Activated naive CD8-positive, alpha-beta T cell treated with anti-CD3 and anti-CD28 coated beads for 36 hours (primary cell): ENCODE measurements at regions not wholly inside any gene's neighbourhood (a gene's known extent, or its start where the extent isn't known, plus 50 kb on each side); places are given as distances from the start of the nearest gene placed in this dataset.
A peak's percentile ranks its signal among the peaks of the same experiment; 100 is the strongest.
"Not testable (repeated sequence)": the region's sequence is repeated elsewhere in the genome, so short reads cannot be mapped to it uniquely, and the experiment has no call there.

Experiments used
- DNase-seq: peaks from one replicate; pipeline ENCODE4 v3.0.0; 2021
- H3K27ac Mint-ChIP-seq: one replicate; pipeline ENCODE4 v1.8.0; 2022; ENCODE audit warnings: mild to moderate bottlenecking, moderate library complexity, mixed read lengths
- H3K27me3 Mint-ChIP-seq: one replicate; pipeline ENCODE4 v1.8.0; 2022; ENCODE audit warnings: mild to moderate bottlenecking, mixed read lengths
- H3K36me3 Mint-ChIP-seq: one replicate; pipeline ENCODE4 v1.8.0; 2021; ENCODE audit warnings: mild to moderate bottlenecking, mixed read lengths
- H3K4me1 Mint-ChIP-seq: one replicate; pipeline ENCODE4 v1.8.0; 2021; ENCODE audit warnings: mixed read lengths
- H3K4me3 Mint-ChIP-seq: one replicate; pipeline ENCODE4 v1.8.0; 2022; ENCODE audit warnings: mild to moderate bottlenecking, moderate library complexity, mixed read lengths
- H3K9me3 Mint-ChIP-seq: one replicate; pipeline ENCODE4 v1.8.0; 2022; ENCODE audit warnings: mixed read lengths

DNA sequence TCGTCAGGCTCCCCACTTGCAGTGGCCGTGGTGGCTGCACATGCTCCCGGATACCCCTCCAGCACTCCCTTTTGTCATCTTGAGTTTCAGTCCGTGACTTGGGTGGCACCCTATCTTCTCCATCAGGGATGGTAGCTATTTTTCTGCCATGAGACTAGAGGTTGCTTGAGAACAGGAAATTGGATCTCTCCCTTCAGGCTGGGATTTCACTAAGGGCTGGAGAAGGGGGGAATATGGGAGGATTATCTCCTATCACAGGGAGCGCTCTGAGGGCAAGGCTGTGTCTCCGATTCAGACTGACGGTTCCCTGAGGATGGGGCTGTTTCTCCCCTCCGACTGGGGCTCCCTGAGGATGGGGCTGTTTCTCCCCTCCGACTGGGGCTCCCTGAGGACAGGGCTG, 123.1 kb downstream of the MRPL14 start:
- no peak overlapping the region for H3K27ac Mint-ChIP-seq
- no peaks in the 10 kb centered on the region for H3K9me3 Mint-ChIP-seq
- peaks cover 42% of the 10 kb centered on the region for H3K27me3 Mint-ChIP-seq
- H3K4me1 Mint-ChIP-seq, result peaks cover 19% of the 10 kb centered on the region
- no peak overlapping the region for H3K4me3 Mint-ChIP-seq
- no peak for DNase-seq
- H3K36me3 Mint-ChIP-seq, result peaks cover 2% of the 10 kb centered on the region

DNA sequence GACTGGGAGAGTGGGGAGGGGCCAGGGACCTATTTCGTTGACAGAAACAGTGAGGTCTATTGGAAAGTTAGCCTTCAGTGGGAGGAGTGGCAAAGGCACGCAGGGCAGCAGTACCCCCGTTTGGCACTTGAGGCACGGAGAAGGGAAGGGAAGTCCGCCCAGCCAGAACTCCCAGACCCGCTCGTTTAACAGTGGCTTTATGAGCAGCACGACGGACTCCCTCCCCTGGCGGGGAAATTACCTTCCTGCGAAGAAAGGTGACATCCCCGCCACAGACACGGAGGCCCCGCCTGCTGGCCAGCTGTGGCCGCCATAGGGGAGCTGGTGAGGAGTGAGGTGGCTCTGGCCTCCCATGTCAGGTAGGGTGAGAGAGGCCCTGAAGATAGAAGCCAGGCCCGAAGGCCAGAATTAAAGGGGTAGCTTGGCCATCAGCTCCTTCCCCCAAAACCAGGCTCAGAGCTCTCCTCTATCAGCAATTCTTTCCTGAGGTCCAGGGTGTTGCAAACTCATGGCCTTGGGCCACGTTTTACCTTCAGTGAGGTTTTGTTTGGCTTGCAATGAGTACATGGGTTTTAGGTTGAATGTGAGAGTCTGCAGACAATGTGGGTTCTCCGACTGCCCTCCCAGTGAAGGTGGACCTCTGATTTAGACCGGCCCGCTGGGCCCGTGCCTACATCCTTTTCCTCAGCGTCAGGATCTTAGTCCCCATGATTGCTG, 123.7 kb downstream of the MRPL14 start:
- H3K27me3 Mint-ChIP-seq, result peaks cover 42% of the 10 kb centered on the region
- peaks cover 2% of the 10 kb centered on the region for H3K36me3 Mint-ChIP-seq
- peaks cover 19% of the 10 kb centered on the region for H3K4me1 Mint-ChIP-seq
- H3K27ac Mint-ChIP-seq, result no peak overlapping the region
- no peaks in the 10 kb centered on the region for H3K9me3 Mint-ChIP-seq
- peak overlapping the region; percentile 52 for H3K4me3 Mint-ChIP-seq
- peak; percentile 29 for DNase-seq

DNA sequence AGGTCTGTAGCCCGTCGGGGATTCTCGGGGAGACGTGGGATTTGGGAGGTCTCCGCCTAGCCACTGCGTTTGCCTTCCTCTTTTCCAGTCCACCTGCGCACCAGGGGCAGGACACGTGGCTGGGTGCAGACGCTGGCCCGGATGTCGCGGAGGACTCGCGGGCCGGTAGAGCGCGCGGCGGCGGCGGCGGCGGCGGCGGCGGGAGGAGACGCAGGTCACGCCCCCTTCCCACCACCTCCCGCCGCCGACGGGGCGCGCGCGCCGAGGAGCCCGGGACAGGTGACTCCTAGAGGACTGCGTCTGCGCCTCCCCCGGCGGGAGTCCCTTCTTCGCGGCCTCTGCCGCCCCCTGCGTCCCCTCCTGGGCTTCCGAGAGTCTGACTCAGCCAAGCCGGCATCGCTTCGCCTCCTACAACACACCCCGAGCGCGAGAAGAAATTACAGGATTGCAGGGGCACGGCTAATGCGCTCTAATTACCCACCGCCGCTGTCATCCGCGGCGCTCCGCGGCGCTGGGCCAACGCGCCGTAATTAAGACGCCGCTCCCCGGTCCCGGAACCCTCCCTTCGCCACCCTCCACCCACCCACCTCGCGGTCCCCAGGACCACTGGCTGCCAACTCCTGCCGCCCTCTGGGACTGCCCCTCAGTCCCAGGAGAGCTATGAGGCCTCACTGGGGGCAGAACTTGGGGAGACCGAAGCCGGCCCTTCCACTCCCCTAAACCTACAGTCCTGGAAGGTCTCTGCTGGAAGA, 124.5 kb downstream of the MRPL14 start:
- no peak overlapping the region for H3K27ac Mint-ChIP-seq
- H3K9me3 Mint-ChIP-seq, result no peaks in the 10 kb centered on the region
- peaks cover 42% of the 10 kb centered on the region for H3K27me3 Mint-ChIP-seq
- peaks cover 2% of the 10 kb centered on the region for H3K36me3 Mint-ChIP-seq
- DNase-seq, result peak; percentile 81
- peak overlapping the region; percentile 52 for H3K4me3 Mint-ChIP-seq
- peaks cover 19% of the 10 kb centered on the region for H3K4me1 Mint-ChIP-seq

DNA sequence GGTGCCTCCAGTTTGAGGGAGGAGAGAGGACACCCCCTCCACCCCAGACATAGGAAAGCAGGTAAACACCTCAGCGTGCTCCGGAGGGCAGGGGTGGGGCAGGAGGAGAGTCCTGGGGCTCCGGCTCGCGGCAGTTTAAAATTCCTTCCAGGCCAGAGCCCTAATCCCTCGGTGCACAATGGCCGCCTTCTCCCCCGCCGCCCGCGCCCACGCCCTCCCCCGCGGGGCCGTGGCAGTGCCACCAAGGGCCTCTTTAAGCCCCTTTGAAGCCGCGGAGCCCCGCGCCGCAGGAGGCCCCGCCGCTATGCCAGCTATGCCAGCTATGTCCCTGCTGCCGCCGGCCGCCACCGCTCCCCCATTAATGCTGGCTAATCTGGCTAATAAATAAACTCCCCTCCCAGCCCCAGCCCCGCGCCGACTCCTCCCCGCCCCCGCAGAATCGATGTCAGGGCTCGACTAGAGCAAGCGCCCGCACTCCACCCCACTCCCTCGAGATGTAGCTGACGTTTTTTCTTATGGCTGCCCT, 125.1 kb downstream of the MRPL14 start:
- no peak overlapping the region for H3K27ac Mint-ChIP-seq
- H3K9me3 Mint-ChIP-seq, result no peaks in the 10 kb centered on the region
- H3K27me3 Mint-ChIP-seq, result peaks cover 42% of the 10 kb centered on the region
- no peak for DNase-seq
- H3K4me1 Mint-ChIP-seq, result peaks cover 19% of the 10 kb centered on the region
- peak overlapping the region; percentile 90 for H3K4me3 Mint-ChIP-seq
- H3K36me3 Mint-ChIP-seq, result peaks cover 2% of the 10 kb centered on the region

DNA sequence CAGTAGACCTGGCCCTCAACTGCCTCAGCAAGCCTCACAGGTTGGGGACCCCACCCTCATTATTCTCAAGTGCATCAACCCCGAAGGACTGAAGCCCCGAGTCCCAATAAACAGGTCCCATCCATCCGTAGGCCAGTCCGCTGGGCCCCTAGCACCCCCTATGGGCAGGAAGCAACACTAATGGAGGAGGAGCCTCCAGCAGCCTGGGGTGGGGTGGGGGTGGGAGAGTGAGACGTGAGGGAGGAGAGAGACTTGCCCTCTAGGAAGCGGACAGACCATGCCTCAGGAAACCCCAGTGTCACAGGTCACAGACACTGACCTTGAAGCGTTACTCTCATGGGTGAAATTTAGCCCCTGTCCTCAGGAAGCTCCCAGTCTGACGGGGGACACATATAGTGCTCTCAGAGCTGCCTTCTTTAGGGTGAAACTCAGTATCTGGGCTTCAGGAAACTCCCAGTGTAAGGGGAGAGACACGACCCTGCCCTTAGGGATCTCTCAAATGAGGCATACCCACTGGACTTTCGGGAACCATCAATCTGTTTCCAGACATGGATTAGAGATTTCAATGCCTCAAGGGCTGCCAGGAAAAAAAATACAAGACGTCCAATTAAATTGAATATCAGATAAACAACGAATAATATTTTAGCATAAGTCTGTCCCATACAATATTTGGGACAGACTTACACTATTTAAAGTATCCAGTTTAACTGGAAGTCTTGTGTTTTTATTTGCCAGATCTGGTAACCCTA, 125.8 kb downstream of the MRPL14 start:
- Mint-ChIP-seq H3K4me3 (peak overlapping the region; percentile 90), H3K9me3 (no peaks in the 10 kb centered on the region), H3K27ac (no peak overlapping the region), H3K27me3 (peaks cover 42% of the 10 kb centered on the region), H3K4me1 (peaks cover 19% of the 10 kb centered on the region), H3K36me3 (peaks cover 2% of the 10 kb centered on the region)
- peak; percentile 35 for DNase-seq

DNA sequence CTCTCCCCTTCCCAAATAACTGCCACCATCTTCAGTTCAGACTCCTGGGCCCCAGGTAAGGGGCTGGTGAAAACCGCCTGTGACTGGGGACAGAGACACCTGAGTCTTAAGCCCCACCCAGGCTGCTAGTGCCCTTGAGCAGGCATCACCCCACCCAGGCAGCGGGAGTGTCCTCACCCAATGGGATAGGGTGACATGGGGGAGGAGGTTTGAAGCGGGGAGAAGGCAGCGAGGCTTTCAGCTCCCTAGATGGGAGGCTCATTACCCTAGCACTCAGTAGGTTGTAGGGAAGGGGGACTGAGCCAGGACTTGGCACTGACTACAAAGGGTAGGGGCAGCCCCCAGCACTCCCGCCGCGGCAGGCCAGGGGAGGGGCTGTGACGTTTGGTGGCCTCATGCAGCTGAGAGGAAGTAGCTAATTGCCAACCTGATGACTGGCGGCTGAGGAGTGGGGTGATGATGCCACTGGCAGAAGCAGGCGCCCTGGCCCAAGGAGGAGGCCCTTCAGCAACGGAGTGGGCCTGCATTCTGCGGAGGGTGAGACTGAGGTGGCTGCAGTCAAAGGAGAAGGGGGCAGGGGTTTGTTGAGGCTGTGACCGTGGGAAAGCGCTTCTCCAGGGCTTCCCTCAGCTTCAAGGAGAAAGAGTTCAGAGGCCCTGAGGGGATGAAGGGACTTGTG, 126.9 kb downstream of the MRPL14 start:
- peak overlapping the region; percentile 88 for H3K27ac Mint-ChIP-seq
- H3K9me3 Mint-ChIP-seq, result no peaks in the 10 kb centered on the region
- H3K4me3 Mint-ChIP-seq, result peak overlapping the region; percentile 90
- peaks cover 35% of the 10 kb centered on the region for H3K27me3 Mint-ChIP-seq
- peaks cover 17% of the 10 kb centered on the region for H3K4me1 Mint-ChIP-seq
- H3K36me3 Mint-ChIP-seq, result peaks cover 2% of the 10 kb centered on the region
- DNase-seq, result peak; percentile 70

DNA sequence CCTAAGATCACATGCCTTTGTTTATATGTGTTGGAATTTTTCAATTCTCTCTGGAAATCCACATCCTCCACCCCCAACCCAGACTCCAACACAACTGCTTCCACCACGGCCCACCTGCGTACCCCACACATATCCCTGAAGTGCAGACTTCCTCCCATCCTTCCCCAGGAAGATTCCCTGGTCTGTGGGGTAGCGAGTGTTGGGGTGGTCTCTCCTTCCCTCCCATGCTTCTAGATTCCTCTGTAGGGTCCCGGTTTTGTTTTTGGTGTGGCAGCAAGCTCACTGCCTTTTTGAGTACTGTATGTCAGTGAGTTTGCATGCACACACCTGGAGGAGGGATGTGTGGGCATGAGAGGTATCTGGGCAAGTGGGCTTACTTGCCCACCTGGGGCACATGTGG, 127.6 kb downstream of the MRPL14 start:
- Mint-ChIP-seq H3K4me3 (no peak overlapping the region), H3K27me3 (peaks cover 28% of the 10 kb centered on the region), H3K36me3 (peaks cover 2% of the 10 kb centered on the region), H3K9me3 (no peaks in the 10 kb centered on the region), H3K4me1 (peaks cover 17% of the 10 kb centered on the region), H3K27ac (no peak overlapping the region)
- no peak for DNase-seq

DNA sequence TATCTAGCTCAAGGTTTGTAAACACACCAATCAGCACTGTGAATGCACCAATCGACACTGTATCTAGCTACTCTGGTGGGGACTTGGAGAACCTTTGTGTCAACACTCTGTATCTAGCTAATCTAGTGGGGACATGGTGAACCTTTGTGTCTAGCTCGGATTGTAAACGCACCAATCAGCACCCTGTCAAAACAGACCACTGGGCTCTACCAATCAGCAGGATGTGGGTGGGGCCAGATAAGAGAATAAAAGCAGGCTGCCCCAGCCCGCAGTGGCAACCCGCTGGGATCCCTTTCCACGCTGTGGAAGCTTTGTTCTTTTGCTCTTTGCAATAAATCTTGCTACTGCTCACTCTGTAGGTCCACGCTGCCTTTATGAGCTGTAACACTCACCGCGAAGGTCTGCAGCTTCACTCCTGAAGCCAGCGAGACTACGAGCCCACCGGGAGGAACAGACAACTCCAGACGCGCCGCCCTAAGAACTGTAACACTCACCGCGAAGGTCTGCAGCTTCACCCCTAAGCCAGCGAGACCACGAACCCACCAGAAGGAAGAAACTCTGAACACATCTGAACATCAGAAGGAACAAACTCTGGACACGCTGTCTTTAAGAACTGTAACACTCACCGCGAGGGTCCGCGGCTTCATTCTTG, 128.5 kb downstream of the MRPL14 start:
- H3K9me3 Mint-ChIP-seq, H3K4me3 Mint-ChIP-seq, H3K36me3 Mint-ChIP-seq, DNase-seq, H3K27ac Mint-ChIP-seq: not testable (repeated sequence)
- H3K27me3 Mint-ChIP-seq, result peaks cover 19% of the 10 kb centered on the region
- peaks cover 18% of the 10 kb centered on the region for H3K4me1 Mint-ChIP-seq

DNA sequence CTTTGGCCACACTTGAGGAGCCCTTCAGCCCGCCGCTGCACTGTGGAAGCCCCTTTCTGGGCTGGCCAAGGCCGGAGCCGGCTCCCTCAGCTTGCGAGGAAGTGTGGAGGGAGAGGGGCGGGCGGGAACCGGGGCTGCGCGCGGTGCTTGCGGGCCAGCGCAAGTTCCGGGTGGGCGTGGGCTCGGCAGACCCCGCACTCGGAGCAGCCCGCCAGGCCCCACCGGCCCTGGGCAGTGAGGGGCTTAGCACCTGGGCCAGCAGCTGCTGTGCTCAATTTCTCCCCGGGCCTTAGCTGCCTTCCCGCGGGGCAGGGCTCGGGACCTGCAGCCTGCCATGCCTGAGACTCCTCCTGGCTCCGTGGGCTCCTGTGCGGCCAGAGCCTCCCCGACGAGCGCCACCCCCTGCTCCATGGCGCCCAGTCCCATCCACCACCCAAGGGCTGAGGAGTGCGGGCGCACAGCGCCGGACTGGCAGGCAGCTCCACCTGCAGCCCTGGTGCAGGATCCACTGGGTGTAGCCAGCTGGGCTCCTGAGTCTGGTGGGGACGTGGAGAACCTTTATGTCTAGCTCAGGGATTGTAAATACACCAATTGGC, 129.2 kb downstream of the MRPL14 start:
- Mint-ChIP-seq H3K27me3 (peaks cover 14% of the 10 kb centered on the region), H3K4me1 (peaks cover 18% of the 10 kb centered on the region)
- not testable (repeated sequence) for H3K27ac Mint-ChIP-seq, DNase-seq, H3K4me3 Mint-ChIP-seq, H3K9me3 Mint-ChIP-seq, H3K36me3 Mint-ChIP-seq

DNA sequence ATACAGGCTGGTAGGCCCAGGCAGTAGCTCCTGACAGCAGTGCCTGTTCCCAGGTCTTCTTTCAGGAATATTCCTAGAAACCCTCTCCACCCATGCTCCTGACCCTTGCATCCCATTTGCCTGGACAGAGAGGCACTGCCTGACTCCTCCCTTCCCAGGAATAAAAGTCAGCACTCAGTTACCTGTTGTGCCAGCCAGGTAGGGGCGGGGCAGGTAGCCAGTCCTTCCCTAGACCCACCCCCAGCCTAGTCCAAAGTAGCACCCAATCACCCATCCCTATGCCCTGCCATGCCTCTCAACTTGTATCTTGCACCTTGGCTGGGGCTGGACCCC, 129.9 kb downstream of the MRPL14 start:
- Mint-ChIP-seq H3K9me3 (no peaks in the 10 kb centered on the region), H3K27ac (no peak overlapping the region), H3K36me3 (peaks cover 2% of the 10 kb centered on the region), H3K4me1 (peaks cover 16% of the 10 kb centered on the region), H3K4me3 (no peak overlapping the region), H3K27me3 (peaks cover 14% of the 10 kb centered on the region)
- DNase-seq, result no peak

DNA sequence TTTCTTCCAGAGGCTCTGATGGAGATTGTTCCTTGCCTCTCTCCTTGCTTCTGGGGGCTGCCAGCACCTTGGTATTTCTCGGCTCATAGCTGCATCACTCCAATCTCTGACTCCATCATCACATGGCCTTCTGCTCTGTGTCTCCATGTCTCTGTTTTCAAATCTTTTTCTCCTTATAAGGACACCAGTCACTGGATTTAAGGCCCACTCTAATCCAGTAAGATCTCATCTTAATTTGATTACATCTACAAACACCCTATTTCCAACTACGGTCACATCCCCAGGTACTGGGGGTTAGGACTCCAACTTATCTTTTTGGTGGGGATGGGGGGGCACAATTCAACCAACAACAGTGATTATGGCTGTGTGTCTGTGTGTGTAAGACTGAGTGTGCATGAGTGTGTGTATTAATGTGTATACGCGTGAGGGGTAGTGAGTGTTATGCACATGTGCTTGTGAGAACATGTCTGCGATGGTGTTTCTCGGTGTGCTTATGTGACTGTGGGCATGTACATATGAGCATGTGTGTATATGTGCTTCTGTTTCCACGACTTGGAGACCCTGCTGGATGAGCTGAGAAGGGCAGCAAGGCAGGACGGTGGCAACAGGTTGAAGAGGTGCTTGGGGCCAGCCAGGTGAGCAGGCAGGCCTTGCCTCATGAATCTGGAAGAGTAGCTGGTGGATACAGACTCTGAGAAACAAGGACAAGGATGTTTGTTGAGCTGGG, 130.5 kb downstream of the MRPL14 start:
- peaks cover 16% of the 10 kb centered on the region for H3K4me1 Mint-ChIP-seq
- peaks cover 13% of the 10 kb centered on the region for H3K27me3 Mint-ChIP-seq
- no peak for DNase-seq
- no peak overlapping the region for H3K27ac Mint-ChIP-seq
- peaks cover 2% of the 10 kb centered on the region for H3K36me3 Mint-ChIP-seq
- H3K9me3 Mint-ChIP-seq, result no peaks in the 10 kb centered on the region
- no peak overlapping the region for H3K4me3 Mint-ChIP-seq

DNA sequence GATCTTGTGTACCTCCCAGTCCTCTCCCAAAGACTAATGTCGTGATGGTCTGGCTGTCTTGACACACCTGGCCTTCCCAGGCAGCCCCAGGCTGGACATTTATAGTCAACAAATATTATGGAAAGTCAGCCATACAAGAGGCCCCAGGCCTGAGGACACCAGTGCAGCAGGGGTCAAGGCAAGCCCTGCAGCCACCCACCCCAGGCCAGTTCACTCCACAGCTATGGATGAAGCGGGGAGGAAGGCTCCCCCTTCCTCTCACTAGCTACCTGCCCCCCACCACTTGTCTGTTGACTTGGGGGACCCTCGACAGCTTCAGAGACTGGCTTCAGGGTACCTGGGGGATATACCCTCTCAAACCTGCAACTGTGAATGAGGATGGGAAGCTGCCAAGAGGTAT, 132.1 kb downstream of the MRPL14 start:
- Mint-ChIP-seq H3K36me3 (no peaks in the 10 kb centered on the region), H3K27ac (no peak overlapping the region), H3K4me3 (no peak overlapping the region), H3K9me3 (no peaks in the 10 kb centered on the region), H3K4me1 (peaks cover 4% of the 10 kb centered on the region), H3K27me3 (no peaks in the 10 kb centered on the region)
- DNase-seq, result no peak

DNA sequence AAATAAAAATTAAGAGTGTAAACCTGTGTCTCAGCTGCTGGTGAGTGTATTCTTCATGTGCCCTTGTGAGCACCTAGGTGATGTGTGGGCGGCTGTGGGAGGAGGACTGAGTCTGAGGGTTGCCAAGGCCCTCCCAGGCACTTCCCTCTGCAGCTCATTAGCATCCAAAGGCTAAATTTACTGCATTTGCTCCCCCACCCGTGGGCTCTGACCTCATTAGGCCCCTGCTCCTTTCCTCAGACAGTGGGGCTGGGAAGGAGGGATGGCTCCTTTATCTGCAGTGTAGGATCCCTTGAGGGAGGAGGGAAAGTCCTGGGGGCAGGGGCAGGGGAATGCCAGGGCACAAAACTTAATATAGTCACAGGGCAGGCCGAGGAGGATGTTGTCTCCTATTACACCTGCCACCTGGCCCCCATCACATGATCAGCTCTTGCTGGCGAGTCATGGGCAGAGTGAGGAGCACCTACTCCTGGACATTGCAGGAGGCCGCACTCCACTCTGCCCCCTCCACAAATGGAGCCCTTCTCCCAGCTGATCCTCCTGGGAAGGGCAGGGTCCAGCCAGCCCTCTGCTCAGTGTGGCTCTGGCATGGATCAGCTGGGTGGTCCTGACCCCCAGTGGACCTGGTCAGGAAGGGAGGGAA, 133.2 kb downstream of the MRPL14 start:
- H3K9me3 Mint-ChIP-seq, result no peaks in the 10 kb centered on the region
- H3K4me1 Mint-ChIP-seq, result peaks cover 2% of the 10 kb centered on the region
- no peaks in the 10 kb centered on the region for H3K36me3 Mint-ChIP-seq
- no peak overlapping the region for H3K27ac Mint-ChIP-seq
- DNase-seq, result no peak
- no peaks in the 10 kb centered on the region for H3K27me3 Mint-ChIP-seq
- H3K4me3 Mint-ChIP-seq, result no peak overlapping the region
